Esophagus muscularis mucosa (tissue), 3 donors: ENCODE measurements at regions not wholly inside any gene's neighbourhood (a gene's known extent, or its start where the extent isn't known, plus 50 kb on each side); places are given as distances from the start of the nearest gene placed in this dataset.

Experiments used
- CTCF ChIP-seq, 3 experiments: fragments of 200-600 bp in 2 of 3; fragments of 450-650 bp in 1 of 3; sonication (generic) in 2 of 3; IDR thresholded peaks; one replicate each; pipeline ENCODE4 v1.5.1; 2017 to 2019; ENCODE audit warnings: antibody characterized with exemption in 3 of 3, mild to moderate bottlenecking in 2 of 3, moderate library complexity in 1 of 3
- POLR2A ChIP-seq: fragments of 450-650 bp; IDR thresholded peaks from one replicate; pipeline ENCODE4 v1.6.1; 2017; ENCODE audit warnings: antibody characterized with exemption, moderate library complexity, mild to moderate bottlenecking, low read depth

DNA sequence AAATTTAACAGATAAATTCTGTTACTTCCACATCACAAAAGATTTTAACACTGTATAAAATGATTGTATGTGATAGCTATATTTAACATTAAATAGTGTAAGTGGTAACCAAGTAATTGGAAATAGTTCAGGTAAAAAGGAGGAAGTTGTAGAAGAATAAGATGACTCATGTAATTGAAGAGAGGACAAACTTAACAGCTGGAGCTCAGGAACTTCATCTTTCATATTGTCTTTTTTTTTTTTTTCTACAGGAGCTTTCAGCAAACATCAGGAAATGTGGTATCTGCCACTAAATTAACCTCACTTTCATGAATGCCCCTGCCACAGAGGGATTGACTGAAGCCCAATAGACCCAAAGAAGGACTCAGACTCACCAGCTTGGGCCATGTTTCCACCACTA, 188.4 kb upstream of the VEGFC start:
- no peak for TF ChIP-seq CTCF (IDR thresholded peaks at IDR 0.05)
- TF ChIP-seq POLR2A, result no peak
